ENCODE measurements at regions not wholly inside any gene's neighbourhood (a gene's known extent, or its start where the extent isn't known, plus 50 kb on each side); places are given as distances from the start of the nearest gene placed in this dataset.

DNA sequence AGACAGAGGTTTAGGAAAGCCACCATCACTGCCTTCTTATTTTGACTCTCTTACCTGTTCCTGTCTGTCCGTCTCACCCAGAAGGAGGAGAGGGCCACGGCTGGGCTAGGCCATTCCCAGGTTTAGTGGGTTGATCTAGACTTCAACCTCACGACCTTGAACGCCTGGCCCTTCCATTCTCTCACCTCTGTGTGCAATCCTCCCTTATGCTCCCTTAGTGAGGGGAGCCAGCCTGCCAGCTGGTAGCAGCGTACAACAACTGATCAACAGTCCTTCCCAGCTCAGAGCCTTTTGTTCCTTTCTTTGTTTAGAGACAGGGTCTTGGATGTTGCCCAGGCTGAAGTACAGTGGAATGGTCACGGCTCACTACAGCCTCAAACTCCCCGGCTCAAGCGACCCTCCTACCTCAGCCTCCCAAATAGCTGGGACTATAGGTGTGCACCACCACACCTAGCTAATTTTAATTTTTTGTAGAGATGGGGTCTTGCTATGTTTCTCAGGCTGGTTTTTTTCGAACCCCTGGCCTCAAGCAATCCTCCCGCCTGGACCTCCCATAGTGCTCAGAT is 123.9 kb downstream of the ZNF664 start:
- DNase-seq = no peak

DNA sequence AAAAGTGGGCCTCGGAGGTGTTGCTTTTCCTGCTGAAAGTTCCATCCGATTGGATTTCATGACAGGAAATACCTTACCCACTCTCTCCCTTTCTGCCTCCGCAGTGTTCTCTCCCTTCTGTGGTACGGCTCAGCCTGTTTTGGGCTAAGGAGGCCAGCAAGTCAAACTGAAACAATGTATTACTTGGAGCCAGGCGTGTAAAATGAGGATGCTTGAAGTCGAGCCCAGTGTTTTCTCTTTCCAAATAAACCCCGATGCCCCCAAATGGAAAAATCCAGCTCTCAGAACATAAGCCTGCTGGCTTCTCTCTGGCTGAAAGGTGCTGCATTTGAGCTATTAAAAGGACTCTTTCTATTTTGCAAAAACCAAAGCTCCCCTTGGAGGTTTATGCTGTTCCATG is 124.7 kb downstream of the ZNF664 start:
- DNase-seq = no peak

DNA sequence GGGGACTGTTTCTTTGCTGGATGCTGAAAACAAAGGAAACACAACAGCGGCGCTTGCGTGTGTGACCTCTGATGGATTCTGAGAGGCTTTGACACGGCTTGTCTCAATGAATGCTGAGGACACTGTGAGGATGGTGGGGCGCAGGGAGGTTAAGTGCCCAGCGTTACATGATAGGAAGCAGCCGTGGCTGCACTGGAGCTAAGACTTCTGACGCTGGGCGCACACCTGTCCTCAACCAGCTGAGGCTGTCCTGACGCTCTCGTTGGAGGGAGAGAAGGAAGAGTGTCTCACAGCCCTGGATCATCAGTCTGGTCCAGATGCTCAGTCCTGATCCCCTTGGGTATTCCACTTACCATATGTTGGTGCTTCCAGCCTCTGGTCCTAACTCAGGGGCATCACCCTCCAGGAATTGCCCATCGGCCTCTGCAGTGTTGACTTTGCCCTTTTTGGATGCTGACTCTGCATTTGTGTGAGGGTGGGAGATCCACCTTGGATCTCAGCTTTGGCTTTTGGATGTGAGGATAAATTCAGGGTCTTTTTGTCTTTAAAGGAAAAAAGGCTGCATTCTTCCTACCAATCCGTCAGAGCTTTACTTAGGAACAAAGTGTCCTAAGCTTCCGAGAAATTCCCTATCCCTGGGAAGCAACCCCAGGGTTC is 125.2 kb downstream of the ZNF664 start:
- no peak for DNase-seq

DNA sequence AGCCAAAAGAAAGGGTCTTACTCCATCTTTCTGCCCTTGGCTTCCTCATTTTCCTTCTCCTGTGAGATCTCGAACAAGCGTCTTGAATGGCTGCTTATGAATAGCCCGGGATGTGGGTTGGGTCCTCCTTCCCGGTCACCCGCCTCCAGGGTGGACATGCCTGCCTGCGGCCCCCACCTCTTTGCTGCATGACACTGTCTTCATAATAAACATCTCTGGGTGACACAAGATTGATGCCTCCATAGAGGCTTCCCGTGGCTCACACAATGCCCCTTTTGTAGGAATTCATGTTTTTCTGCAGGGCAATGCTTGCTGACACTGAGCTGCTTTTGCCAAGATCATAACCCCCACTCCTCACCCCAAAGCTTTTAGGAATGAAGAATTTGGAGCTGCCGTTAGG is 125.9 kb downstream of the ZNF664 start:
- no peak for DNase-seq

DNA sequence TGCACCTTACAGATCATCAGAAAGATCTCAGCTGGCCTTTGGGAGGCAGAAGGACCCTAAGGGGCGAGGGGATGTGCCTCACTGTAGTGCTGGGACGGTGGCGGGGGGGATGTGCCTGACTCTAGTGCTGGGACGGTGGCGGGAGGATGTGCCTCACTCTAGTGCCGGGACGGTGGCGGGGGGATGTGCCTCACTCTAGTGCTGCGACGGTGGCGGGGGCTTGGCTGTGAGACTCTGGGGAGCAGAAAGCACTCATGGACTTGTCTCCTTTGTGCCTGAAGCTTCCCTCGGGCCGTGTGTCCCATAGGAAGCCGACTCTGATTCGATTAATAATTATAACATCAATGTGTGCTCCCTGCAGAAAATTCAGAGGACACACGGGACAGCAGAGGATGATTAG is 126.6 kb downstream of the ZNF664 start:
- DNase-seq = no peak

DNA sequence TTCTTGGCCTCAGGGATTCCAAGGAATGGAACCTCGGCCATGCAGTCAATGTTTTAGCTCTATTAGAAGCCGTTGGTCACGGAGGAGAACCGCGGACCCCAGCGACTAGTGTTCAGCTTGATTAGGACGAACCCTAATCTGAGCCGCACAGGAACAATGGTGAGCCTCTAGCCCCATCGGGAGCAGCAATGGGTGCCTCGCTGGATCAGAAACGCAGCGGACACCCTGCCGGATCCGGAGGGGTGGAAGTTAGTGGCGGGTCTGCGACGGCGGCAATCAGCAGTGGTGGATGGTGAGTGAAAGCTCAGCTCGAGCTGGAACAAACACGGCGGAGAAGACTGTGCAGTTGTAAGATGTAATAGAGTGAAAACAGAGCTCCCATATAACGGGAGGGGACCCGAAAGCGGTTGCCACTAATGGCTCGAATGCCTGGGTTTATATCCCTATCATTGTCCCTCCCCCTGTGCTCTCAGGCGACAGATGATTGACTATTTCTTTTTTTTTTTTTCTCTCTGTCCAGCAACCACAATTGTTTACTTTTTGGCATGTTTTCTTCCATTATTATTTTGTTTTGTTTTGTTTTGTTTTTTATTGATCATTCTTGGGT is 127.7 kb downstream of the ZNF664 start:
- DNase-seq = no peak

DNA sequence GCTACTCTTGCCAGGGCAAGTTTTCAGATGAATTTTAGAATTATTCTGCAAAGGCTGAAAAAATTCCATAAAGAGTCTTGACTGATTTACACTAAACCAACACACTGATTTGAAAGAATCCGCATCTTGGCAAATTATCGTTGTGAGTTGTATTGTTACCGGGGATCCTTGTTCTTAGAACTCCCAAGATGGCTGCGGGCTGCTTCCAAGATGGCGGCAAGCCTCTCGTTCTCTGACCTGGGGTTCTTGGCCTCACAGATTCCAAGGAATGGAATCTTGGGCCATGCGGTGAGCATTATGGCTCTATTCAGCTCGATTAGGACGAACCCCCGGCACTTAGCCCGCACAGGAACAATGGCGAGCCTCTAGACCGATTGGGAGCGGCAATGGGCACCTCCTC is 132.5 kb downstream of the ZNF664 start:
- DNase-seq = no peak

DNA sequence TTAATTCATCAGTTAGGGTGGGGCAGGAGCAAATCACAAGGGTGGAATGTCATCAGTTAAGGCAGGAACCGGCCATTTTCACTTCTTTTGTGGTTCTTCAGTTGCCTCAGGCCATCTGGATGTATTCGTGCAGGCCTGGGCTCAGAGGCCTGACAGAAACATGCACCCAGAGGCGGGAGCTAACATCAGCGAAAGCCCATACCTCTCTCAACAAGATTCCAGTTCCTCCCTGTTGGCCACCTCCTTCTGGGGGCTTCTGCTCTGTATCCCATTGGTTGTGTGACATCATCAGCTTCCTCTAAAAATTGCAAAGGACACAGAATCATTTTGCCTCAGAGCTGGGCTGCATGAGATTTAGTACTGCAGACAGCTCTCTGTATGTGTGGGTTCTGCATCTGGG is 134.3 kb downstream of the ZNF664 start:
- DNase-seq = no peak

DNA sequence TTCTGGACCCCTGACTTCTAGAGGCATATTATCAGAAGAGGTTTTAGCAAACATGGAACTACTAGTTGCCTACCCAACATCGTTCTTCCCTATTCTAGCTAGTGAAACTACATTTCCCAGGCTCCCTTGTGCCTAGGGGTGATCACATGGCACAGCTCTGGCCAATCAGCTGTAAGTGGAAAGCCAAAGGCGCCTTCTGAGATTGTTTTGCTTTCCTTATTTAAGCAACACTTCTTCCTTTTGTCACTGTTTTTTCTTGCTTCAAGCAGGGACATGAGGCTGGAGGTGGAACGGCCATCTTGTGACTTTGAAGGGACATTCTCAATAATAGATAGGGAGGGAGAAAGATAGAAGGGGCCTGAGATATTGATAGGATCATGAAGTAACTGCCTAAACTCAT is 136.7 kb downstream of the ZNF664 start:
- DNase-seq = no peak

DNA sequence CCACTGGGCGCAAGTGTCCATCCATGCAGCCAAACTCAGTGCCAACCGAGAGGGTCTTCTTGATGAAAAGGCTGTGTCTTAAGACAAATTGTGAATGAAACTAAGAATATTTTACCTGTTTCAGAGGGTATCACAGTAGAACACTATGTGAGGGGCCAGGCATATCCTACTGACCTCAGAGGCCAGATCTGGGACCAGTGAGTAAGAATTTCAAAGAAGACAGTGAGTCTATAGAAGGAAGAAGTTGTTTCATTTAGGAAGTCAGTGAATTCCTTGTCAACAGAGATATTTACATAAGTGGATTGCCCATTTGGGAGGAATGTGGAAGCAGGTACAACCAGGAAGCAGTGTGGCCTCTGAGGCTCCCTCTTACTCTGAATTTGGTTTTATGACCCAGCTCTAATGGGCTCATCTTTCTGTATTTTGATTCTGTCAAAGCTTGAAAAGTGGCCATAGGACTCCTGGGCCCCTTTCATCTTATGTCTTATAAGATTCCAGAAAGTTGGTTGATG is 137.4 kb downstream of the ZNF664 start:
- DNase-seq = no peak

DNA sequence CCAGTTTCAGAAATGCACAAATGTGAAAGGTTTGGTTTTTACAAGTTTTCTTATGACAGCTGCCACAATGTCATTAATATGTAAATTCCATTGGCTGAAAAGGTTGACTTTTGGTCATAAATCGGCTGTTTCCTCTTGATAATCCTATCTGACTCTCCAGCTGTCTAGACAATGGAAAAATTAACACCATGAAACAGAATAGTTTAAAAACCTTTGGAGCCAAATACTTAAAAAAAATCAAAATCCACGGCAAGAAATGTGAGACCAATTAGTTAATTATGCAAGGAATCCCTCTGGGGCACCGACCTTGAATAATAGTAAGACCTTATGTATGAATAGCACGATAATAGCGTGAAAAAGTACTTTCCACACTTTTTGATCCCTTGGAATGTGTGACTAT is 138.0 kb downstream of the ZNF664 start:
- no peak for DNase-seq

DNA sequence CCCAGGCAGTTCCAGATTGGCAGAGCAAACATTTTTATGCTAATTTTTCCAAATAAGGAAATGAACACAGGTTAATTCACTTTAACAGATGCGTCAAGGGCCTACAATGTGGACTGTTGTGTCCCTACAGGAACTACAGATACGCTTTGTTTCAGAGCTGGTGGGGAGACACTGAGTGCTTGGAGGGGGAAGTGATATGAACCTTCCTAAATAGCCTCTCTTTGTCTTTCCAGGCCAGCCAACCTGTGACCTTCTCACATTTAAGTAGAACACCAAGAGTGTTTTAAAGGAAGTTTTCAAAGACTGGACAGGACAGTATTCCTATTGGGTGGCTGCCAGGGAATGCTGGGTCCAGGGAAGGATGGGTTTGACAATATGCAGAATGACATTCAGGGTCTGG is 141.3 kb downstream of the ZNF664 start:
- no peak for DNase-seq

DNA sequence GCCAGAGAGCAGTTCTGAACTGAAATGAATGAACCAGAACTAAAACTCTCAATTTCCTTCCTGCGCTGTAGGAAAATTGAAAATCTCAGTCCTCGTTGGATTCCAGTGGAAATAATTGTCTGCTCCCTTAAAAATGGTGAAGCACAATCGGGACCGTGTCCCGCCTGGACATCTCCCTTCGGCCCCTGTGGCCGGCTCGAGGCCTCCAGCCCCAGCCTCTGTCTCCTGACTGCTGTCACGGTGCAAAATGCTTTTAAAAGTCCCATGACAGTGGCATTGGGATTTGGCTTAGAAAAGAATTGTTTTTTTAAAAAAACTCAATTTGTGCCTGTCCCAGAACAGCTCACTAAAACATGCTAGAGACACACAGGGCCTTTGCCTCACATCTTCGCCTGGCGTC is 142.5 kb downstream of the ZNF664 start:
- no peak for DNase-seq

DNA sequence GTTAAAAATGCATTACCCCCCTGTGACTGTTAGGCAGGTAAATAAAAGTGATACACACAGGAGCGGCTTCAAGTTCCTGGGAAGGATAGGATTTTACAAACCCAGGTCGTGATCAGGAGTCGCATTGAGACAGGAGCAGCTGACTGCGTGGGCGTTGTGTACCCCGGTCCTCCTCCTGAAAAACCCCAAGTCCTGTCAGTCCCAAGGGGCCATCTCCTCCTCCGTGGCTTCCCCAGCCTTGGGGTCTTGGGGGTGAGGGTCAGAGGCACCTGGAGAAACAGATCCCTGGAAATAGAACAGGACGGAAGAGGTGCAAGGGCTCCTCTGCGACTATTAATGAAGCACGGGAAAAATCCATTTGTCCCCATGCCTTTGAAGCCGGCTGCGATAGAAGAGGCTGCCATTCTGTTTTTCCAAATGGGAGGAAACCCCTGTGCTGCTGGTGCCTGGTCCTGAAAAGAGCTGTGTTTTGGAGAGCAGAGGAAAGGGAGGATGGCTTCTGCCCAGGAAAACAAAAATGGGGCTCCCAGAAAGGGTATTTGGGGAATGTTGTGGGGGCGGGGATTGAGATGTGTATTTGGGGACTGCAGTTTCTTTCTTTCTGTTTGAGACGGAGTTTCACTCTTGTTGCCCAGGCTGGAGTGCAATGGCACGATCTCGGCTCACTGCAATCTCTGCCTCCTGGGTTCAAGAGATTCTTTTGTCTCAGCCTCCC is 143.1 kb downstream of the ZNF664 start:
- no peak for DNase-seq

DNA sequence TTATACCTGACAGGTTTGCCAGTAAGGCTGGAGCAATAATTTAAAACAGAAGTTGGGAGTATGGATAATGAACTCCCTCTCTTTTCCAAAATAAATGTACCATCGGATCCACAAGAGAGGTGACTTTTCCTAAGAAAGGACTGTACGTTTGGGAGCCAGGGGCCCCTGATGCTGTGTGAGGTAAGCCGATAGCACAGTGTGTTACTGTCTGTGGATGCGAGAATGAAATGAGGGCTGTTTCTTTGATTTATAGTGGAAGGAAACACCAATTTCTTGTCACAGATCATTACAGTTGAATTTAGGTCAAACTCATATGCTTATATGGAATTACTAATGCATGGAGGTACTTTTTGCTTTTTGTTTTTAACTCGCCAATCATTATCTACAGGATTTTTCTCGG is 147.7 kb downstream of the ZNF664 start:
- DNase-seq = no peak

DNA sequence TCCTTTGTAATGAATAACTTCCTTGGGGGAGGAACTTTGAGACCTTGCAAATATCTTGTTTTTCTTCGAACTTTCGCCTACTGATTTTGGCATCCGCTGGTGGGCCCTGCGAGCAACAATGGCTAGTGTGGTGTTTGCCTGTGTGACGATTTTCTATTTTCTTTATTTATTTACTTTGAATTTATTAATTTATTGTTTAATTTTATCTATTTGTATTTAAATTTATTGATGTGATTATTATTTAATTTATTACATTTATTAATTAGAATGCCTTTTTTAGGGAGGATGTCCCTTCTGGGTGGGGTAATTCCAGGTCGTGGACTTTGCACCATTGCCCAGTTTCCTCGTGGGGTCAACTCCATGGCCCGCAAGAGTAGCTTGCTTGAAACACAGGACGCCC is 149.7 kb downstream of the ZNF664 start:
- no peak for DNase-seq

DNA sequence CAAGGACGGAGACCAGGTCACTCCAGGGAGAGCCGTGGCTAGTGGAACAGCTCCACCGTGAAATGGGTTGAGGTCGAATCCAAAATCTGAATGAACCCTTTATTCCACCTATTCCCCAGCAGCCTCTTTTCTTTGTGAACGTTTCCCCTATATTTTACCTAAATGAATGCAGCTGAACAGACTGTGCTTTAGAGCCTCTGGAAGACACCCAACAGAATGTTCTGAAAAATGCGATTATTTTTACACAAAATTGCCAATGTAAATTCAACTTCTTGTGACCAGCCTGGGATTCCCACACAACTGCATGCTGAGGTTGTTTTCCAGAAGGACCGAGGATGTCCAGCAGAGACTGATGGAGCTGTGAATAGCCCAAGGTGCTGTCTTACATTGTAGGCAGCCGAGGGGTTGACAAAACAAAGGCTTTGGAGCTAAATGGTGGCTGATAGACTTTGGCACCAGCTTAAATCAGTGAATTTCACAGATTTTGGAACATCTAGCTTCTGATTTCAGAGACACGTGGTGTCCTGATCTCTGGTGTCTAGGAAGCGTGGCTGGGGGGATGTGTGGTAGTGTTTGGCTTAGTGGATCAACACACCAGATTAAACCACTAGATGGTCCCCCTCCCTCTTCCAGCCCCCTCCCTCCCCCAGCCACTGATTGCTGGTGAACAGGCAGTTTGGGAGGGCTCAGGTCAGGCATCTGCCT is 150.4 kb downstream of the ZNF664 start:
- no peak for DNase-seq

DNA sequence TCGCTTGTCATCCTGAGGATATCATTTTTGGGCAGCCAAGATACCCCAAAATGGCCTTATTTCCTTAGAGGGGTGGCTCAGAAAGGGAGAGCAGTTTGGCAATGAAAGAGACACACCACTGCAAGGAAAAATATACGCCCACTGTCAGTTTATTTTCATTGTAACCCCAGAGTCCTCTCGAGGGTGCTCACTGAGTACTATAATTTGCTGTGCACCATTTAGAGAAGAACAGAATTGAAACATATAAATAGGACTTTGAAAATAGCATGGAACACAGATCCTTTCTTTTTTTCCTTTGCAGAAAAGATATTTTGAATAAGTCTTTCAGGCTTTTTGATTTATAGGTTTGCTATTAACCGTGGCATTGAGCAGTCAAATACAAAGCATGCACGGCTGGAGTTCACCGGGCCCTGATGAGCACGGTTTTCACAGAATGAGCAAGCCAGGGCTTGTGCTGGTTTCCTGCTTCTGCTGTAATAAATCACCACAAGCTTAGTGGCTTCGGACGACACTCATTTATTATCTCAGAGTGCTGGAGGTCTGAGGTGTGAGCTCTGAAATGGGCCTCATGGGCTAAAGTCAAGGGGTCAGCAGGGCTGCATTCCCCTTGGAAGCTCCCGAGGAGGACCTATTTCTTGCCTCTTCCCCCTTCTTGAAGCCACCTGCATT is 152.3 kb downstream of the ZNF664 start:
- peak; percentile 25 for DNase-seq

DNA sequence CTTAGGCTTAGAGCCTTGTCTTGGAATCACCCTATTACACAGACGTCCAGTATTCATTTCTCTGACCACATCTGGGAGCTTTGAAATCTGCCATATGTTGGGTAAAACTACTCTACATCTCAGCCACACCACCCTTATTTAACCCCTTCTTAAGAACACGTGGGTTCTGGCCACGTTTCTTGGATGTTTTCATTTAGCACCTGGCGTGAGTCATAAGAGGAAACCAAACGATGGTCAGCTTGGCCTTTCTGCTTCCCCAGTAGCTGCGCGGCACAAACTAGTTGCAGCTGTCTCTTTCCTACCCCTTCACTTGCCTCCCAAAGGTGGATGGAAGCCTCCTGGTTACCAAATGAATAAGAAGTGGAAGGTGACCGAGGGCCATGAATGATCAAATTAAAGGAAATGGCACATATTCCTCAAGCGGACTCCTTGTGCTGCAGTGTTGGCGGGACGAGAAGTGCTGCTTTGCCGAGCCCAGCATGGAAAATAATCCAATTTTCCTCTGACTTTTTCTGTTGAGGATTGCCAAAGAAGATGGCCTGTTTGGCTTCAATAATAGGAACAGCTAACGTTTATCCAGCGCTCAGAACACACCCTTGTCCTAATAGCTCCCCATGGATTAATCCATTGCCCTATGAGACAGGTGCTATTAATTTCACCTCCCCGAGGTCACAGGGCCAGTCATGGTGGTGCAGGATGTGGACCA is 154.1 kb downstream of the ZNF664 start:
- DNase-seq = no peak

DNA sequence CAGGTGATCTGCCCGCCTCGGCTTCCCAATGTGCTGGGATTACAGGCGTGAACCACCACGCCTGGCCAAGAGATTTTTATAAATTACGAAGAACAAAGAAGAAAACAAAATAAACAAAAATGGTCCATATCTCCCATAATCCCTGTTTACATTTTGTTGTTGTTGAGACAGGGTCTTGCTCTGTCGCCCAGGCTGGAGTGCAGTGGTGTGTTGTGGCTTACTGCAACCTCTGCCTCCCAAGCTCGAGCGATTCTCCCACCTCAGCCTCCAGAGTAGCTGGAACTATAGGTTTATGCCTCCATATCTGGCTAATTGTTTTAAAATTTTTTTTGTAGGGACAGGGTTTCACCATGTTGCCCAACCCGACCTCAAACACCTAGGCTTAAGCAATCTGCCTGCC is 156.1 kb downstream of the ZNF664 start:
- no peak for DNase-seq

DNA sequence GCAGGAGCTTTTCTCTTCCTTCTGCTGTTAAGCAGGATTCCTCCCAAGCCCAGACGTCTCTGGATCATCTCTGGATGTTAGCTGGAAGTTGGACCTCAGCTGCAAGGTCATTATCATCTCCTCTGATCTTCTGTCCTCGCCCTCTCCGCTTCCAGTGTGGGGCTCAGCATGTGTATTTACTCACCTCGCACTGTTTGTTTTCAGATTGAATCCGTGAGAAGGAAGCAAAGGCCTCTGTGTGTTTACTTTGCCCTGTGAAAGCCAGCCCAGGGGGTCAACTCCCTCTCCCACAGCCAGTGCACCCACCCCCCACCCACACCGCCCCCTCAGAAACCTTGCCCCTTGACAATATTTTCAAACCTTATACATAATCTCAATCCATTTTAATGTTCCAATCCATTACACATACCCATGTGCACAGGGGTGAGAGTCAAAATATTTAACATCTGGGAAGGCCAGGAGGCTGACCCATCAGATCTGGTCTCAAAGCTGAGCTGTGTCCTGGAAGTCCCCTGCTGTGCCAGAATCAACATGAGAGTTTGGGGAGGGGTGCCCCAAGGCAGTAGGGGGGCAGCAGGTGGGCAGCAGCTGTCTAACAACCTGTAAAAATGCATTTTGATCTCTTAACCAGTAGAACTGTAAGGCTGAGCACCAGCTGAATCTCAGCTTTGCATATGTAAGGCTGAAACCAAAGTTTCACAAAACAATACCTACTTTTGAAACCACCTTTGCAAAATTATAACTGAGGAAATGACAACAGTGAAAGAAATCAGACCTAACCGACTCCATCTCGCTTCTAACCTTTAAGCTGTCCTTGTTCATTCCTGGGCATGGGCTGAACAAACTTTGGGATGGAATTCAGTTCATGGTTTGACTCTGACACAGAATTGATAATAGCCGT is 157.9 kb downstream of the ZNF664 start:
- no peak for DNase-seq

Data from GDM1 (cell line).